Gastroesophageal sphincter (tissue), 4 donors: ENCODE measurements at regions not wholly inside any gene's neighbourhood (a gene's known extent, or its start where the extent isn't known, plus 50 kb on each side); places are given as distances from the start of the nearest gene placed in this dataset.
"Not testable (repeated sequence)": the region's sequence is repeated elsewhere in the genome, so short reads cannot be mapped to it uniquely, and the experiment has no call there.

ENCODE experiments used
- ATAC-seq: fragments of 150-250 bp; one replicate; pipeline ENCODE4 v1.9.1; 2016; ENCODE audit warnings: mild to moderate bottlenecking, moderate library complexity
- H3K27ac ChIP-seq, 4 donors: fragments of 200-600 bp; sonication (generic) in 3 of 4; 1 replicate in 3 of 4; 2 replicates in 1 of 4; pipeline ENCODE4 v1.5.1; 2016 to 2019
- H3K27me3 ChIP-seq: fragments of 200-600 bp; sonication (generic); one replicate; pipeline ENCODE4 v1.5.1; 2019
- H3K36me3 ChIP-seq, 2 donors: fragments of 200-600 bp; sonication (generic); one replicate each; pipeline ENCODE4 v1.5.1; 2019; ENCODE audit warnings: control low read depth in 1 of 2
- H3K4me1 ChIP-seq, 3 donors: fragments of 200-600 bp; sonication (generic); 1 replicate in 2 of 3; 2 replicates in 1 of 3; pipeline ENCODE4 v1.5.1; 2016 to 2019; ENCODE audit warnings: control low read depth in 2 of 3
- H3K4me3 ChIP-seq, 2 donors: fragments of 200-600 bp; sonication (generic); one replicate each; pipeline ENCODE4 v1.5.1; 2019; ENCODE audit warnings: mild to moderate bottlenecking in 1 of 2, moderate library complexity in 1 of 2
- H3K9me3 ChIP-seq, 3 donors: fragments of 200-600 bp; sonication (generic); one replicate each; pipeline ENCODE4 v1.5.1; 2017 to 2019; ENCODE audit warnings: control low read depth in 2 of 3
- EP300 ChIP-seq: sonication (generic); formaldehyde crosslinking; IDR thresholded peaks from one replicate; pipeline ENCODE4 v1.6.1; 2017; ENCODE audit warnings: antibody characterized with exemption, mild to moderate bottlenecking
- POLR2A ChIP-seq, 2 donors: fragments of 450-650 bp; IDR thresholded peaks; one replicate each; pipeline ENCODE4 v1.6.1; 2017; ENCODE audit warnings: antibody characterized with exemption in 2 of 2, mild to moderate bottlenecking in 2 of 2, moderate library complexity in 1 of 2
- POLR2AphosphoS5 ChIP-seq: sonication (generic); formaldehyde crosslinking; IDR thresholded peaks from one replicate; pipeline ENCODE4 v1.6.1; 2017; ENCODE audit warnings: antibody characterized with exemption
- WGBS, 2 donors: methylation state at CpG; one replicate each; pipeline ENCODE4 v1.1.5; 2018; ENCODE audit warnings: low coverage in 1 of 2; 5-methylcytosine and 5-hydroxymethylcytosine counted together
- TF ChIP-seq, protein P1 (sequence below), 4 experiments: fragments of 200-600 bp in 2 of 4; fragments of 450-650 bp in 2 of 4; sonication (generic) in 1 of 4; IDR thresholded peaks; one replicate each; pipeline ENCODE4 v1.5.1; 2017 to 2019; ENCODE audit warnings: antibody characterized with exemption in 4 of 4, mild to moderate bottlenecking in 2 of 4, moderate library complexity in 2 of 4

DNA sequence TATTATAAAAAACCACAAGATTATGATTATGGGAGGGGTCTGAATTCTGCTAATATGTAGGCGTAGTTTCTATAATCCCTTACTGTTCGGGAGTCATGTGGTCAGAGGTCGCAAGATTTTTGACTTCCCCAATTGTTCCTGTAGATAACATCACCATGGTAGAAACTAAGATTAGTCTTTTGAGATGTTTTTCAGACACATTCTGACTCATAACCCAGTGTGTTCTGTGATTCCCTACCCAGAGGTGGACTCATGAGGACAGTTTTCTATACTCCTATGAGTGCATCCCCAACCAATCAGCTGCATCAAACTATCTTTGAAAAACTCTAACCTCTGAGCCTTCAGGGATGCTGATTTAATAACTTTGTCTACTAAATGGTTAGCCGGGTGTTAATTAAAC, 175.5 kb downstream of the RFPL4B start:
- no peak for ATAC-seq
- H3K4me1 ChIP-seq = no peaks in the 10 kb centered on the region
- H3K27ac ChIP-seq = no peak overlapping the region
- TF ChIP-seq, protein P1, sequence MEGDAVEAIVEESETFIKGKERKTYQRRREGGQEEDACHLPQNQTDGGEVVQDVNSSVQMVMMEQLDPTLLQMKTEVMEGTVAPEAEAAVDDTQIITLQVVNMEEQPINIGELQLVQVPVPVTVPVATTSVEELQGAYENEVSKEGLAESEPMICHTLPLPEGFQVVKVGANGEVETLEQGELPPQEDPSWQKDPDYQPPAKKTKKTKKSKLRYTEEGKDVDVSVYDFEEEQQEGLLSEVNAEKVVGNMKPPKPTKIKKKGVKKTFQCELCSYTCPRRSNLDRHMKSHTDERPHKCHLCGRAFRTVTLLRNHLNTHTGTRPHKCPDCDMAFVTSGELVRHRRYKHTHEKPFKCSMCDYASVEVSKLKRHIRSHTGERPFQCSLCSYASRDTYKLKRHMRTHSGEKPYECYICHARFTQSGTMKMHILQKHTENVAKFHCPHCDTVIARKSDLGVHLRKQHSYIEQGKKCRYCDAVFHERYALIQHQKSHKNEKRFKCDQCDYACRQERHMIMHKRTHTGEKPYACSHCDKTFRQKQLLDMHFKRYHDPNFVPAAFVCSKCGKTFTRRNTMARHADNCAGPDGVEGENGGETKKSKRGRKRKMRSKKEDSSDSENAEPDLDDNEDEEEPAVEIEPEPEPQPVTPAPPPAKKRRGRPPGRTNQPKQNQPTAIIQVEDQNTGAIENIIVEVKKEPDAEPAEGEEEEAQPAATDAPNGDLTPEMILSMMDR (IDR thresholded peaks at IDR 0.05) = no peak
- no peak for TF ChIP-seq POLR2AphosphoS5
- TF ChIP-seq POLR2A (IDR thresholded peaks at IDR 0.05) = no peak
- no peak for TF ChIP-seq EP300
- no peaks in the 10 kb centered on the region for H3K27me3 ChIP-seq
- no peaks in the 10 kb centered on the region for H3K9me3 ChIP-seq
- H3K4me3 ChIP-seq = no peak overlapping the region
- no peaks in the 10 kb centered on the region for H3K36me3 ChIP-seq
- WGBS, 2 donors = 97 to 100% methylated on average over 3 to 4 of the region's 4 CpGs

DNA sequence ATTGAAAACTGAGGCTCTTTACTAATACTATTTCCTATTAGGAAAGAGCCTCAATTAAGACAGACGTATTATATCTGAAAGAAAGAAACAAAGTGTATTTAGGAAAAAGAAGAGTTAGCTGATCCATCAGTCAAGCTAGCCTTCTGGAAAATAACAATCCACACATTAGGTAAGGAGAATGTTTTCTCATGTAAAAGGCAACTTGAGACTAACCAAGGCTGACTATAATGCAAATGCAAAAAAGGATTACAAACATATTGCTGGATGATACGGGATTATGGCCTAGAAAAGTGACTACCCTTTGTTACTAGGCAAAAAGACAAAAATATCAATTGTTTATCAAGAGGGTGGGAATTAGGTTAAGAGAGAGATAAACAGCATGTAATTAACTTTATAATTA, 176.9 kb downstream of the RFPL4B start:
- Histone ChIP-seq H3K36me3 (no peaks in the 10 kb centered on the region), H3K27ac (no peak overlapping the region), H3K4me1 (no peaks in the 10 kb centered on the region), H3K9me3 (no peaks in the 10 kb centered on the region), H3K27me3 (no peaks in the 10 kb centered on the region), H3K4me3 (no peak overlapping the region)
- 58 to 85% methylated on average over 2 of the region's 2 CpGs for WGBS, 2 donors
- TF ChIP-seq EP300 (no peak), POLR2AphosphoS5 (no peak), POLR2A (IDR thresholded peaks at IDR 0.05) (no peak)
- TF ChIP-seq, protein P1 (IDR thresholded peaks at IDR 0.05) = no peak
- no peak for ATAC-seq

DNA sequence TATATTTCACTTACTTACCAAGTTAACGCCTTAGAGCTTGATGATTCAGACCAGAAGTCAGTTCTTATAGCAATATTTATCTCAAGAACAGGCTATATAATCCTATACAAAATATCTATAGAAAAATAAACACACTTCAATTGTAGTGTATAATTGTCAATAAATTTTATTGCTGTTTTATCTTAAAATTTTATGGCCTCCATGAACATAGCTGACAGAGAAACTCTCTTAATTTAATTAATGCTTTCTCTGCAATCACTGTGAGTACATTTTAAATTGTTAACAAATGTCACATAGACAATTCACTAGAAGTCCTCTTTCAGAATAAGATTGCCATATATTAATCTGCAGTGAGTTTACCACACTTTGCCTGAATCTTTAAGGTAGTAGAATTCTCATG, 178.6 kb downstream of the RFPL4B start:
- no peaks in the 10 kb centered on the region for H3K9me3 ChIP-seq
- no peaks in the 10 kb centered on the region for H3K4me1 ChIP-seq
- WGBS, 2 donors = 95 to 100% methylated on average over 1 of the region's 1 CpG
- H3K27me3 ChIP-seq = no peaks in the 10 kb centered on the region
- no peaks in the 10 kb centered on the region for H3K36me3 ChIP-seq
- no peak overlapping the region for H3K4me3 ChIP-seq
- TF ChIP-seq, protein P1 (IDR thresholded peaks at IDR 0.05) = no peak
- TF ChIP-seq POLR2AphosphoS5 (no peak), POLR2A (IDR thresholded peaks at IDR 0.05) (no peak), EP300 (no peak)
- H3K27ac ChIP-seq = no peak overlapping the region
- ATAC-seq = no peak

DNA sequence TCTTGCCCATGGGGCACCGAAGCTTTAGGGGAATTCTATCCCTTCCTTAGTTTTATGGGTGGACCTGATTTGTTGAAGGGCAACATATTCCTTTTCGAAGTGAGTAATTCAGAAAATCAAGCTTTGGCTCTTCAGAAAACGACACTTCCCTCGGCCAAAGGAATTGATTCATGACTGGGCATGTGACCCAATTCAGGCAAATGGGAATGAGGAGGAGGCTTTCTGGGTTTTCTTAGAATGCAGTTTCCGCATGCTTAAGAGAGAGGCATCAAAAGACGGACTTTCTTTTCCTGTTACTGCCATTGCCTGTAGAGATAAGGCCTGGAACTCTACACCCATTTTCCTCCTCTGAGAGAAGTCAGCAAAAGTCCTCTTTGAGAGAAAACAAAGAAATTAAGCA, 179.5 kb downstream of the RFPL4B start:
- no peak for ATAC-seq
- H3K9me3 ChIP-seq = no peaks in the 10 kb centered on the region
- H3K27me3 ChIP-seq = no peaks in the 10 kb centered on the region
- WGBS, 2 donors = 93 to 94% methylated on average over 5 to 6 of the region's 6 CpGs
- H3K4me3 ChIP-seq = no peak overlapping the region
- no peaks in the 10 kb centered on the region for H3K36me3 ChIP-seq
- no peaks in the 10 kb centered on the region for H3K4me1 ChIP-seq
- TF ChIP-seq POLR2AphosphoS5 (no peak), POLR2A (IDR thresholded peaks at IDR 0.05) (no peak), EP300 (no peak)
- TF ChIP-seq, protein P1 (IDR thresholded peaks at IDR 0.05) = no peak
- no peak overlapping the region for H3K27ac ChIP-seq

DNA sequence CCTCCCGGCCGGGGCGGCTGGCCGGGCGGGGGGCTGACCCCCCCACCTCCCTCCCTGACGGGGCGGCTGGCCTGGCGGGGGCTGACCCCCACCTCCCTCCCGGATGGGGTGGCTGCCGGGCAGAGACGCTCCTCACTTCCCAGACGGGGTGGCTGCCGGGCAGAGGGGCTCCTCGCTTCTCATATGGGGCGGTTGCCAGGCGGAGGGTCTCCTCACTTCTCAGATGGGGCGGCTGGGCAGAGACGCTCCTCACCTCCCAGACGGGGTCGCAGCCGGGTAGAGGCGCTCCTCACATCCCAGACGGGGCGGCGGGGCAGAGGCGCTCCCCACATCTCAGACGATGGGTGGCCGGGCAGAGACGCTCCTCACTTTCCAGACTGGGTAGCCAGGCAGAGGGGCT, 181.2 kb downstream of the RFPL4B start:
- ATAC-seq, H3K27me3 ChIP-seq: not testable (repeated sequence)
- no CpG with 5 or more reads among the region's 29 CpGs for WGBS, 2 donors

DNA sequence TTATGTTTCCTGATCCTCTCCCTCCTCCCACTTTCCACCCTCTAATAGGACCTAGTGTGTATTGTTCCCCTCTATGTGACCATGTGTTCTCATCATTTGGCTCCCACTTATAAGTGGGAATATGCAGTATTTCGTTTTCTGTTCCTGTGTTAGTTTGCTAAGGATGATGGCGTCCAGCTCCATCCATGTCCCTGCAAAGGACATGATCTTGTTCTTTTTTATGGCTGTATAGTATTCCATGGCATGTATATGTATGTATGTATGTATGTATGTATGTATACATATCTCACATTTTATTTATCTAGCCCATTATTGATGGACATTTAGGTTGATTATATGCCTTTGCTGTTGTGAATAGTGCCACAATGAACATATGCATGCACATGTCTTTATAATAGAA, 188.7 kb downstream of the RFPL4B start:
- no peak overlapping the region for H3K4me3 ChIP-seq
- H3K4me1 ChIP-seq = no peaks in the 10 kb centered on the region
- no peak for TF ChIP-seq POLR2A (IDR thresholded peaks at IDR 0.05)
- no peak for TF ChIP-seq EP300
- TF ChIP-seq POLR2AphosphoS5 = no peak
- TF ChIP-seq, protein P1 (IDR thresholded peaks at IDR 0.05) = no peak
- H3K9me3 ChIP-seq = no peaks in the 10 kb centered on the region
- ATAC-seq = no peak
- no peaks in the 10 kb centered on the region for H3K27me3 ChIP-seq
- WGBS, 2 donors = 88 to 93% methylated on average over 2 of the region's 2 CpGs
- no peak overlapping the region for H3K27ac ChIP-seq
- no peaks in the 10 kb centered on the region for H3K36me3 ChIP-seq

More for the DNA sequence above, 181.2 kb downstream of the RFPL4B start:
- not testable (repeated sequence) for H3K4me1 ChIP-seq, H3K4me3 ChIP-seq, H3K36me3 ChIP-seq, H3K9me3 ChIP-seq, H3K27ac ChIP-seq
